ENCODE measurements at regions not wholly inside any gene's neighbourhood (a gene's known extent, or its start where the extent isn't known, plus 50 kb on each side); places are given as distances from the start of the nearest gene placed in this dataset.

DNA sequence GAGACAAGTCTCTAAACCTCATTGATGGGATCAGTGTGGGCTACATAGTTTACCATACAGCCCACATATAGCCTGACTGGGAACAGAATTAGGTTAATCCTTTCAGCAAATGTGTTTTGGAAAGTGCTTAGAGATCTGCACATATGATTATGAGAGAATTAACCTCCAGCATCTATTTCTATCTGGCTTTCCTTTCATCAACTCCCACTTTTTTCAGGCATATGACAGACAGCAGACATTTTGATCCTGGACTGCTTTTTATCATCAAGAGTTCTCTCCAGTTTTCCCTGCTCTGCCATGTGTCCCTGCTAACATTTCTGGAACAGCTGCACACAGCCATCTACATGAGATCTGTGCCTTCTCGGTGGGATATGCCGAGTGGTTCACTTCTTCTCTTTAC lies 139.5 kb upstream of the LRP1B start:
- DNase-seq (no peak), FAIRE-seq (no peak), ATAC-seq (no peak)
- Histone ChIP-seq H3K36me3 (no peaks in the 10 kb centered on the region), H3K4me3 (no peak overlapping the region), H3K4me1 (no peaks in the 10 kb centered on the region), H3K27ac (no peak overlapping the region), H3K27me3 (peaks cover 0 to 3% (median 0%) of the 10 kb centered on the region in 4 donors), H3K9me3 (no peaks in the 10 kb centered on the region)
- TF ChIP-seq, protein P1, sequence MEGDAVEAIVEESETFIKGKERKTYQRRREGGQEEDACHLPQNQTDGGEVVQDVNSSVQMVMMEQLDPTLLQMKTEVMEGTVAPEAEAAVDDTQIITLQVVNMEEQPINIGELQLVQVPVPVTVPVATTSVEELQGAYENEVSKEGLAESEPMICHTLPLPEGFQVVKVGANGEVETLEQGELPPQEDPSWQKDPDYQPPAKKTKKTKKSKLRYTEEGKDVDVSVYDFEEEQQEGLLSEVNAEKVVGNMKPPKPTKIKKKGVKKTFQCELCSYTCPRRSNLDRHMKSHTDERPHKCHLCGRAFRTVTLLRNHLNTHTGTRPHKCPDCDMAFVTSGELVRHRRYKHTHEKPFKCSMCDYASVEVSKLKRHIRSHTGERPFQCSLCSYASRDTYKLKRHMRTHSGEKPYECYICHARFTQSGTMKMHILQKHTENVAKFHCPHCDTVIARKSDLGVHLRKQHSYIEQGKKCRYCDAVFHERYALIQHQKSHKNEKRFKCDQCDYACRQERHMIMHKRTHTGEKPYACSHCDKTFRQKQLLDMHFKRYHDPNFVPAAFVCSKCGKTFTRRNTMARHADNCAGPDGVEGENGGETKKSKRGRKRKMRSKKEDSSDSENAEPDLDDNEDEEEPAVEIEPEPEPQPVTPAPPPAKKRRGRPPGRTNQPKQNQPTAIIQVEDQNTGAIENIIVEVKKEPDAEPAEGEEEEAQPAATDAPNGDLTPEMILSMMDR (IDR thresholded peaks at IDR 0.05) = no peak
- intact Hi-C loops (cut with DNase I) = no loop called here
- WGBS, 2 donors = 76 to 86% methylated on average over 2 of the region's 2 CpGs

DNA sequence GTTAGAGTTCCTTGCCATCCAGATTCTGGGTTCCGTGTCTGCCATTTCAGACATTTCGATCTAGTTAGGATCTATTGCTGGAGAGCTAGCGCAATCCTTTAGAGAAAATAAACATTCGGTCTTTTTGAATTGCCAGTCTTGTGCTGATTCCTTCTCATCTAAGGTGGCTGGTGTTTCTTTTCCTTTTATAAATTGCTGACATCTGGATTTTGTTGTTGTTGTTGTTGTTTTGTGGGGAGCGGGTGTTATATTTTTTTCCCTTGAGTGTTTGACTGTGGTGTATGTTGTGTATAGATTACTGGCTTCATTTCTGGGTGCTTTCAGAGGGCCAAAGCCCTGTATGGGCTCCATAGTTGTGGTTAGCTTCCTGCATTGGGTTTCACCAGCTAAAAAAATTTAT lies 128.5 kb upstream of the LRP1B start:
- no peaks in the 10 kb centered on the region for H3K4me1 ChIP-seq
- no peaks in the 10 kb centered on the region for H3K9me3 ChIP-seq
- TF ChIP-seq, protein P1 (IDR thresholded peaks at IDR 0.05) = no peak
- no peaks in the 10 kb centered on the region for H3K27me3 ChIP-seq
- no peak overlapping the region for H3K4me3 ChIP-seq
- no peak overlapping the region for H3K27ac ChIP-seq
- ATAC-seq (no peak), DNase-seq (no peak), FAIRE-seq (no peak)
- no peaks in the 10 kb centered on the region for H3K36me3 ChIP-seq
- intact Hi-C loops (cut with DNase I) = no loop called here
- 85 to 91% methylated on average over 5 of the region's 5 CpGs for WGBS, 2 donors

DNA sequence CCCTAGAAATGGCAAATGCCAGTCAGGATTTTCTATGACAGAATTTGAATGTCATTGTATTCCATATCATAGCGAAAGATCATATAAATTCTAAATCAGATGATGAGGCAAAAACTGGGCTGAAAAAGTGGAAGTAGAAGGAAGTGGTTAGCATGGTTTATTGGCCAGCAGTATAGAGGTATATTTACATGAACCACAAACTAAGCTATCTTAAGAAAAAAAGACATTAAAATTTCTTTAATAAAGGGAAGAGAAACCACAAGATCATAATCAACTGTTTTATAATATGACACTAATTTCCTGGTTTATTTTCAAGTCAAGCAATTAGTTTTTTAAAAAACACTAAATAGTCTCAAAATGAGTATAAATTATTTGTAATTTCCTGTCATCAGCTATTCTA lies 123.2 kb upstream of the LRP1B start:
- Histone ChIP-seq H3K4me3 (no peak overlapping the region), H3K27ac (no peak overlapping the region), H3K27me3 (no peaks in the 10 kb centered on the region), H3K9me3 (no peaks in the 10 kb centered on the region), H3K36me3 (no peaks in the 10 kb centered on the region), H3K4me1 (no peaks in the 10 kb centered on the region)
- 82 to 86% methylated on average over 1 of the region's 1 CpG for WGBS, 2 donors
- TF ChIP-seq, protein P1 (IDR thresholded peaks at IDR 0.05) = no peak
- FAIRE-seq (no peak), DNase-seq (no peak), ATAC-seq (no peak)
- intact Hi-C loops (cut with DNase I) = no loop called here

DNA sequence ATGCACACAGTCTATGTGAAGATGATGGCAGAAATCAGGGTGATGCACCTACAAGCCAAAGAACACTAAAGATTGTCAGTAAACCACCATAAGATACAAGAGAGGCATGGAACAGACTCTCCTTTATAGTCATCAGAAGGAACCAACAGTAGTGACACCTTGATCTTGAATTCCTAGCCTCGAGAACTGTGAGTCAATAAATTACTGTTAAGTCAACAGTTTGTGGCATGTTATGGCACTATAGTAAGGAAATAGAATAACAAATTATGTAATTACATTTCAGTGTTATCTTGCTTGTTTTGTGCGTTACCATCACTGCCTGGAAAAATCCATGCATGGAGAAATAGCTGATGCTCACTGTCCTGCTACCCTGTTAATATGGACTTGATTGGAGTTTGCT lies 110.2 kb upstream of the LRP1B start:
- 14% methylated on average over 2 of the region's 2 CpGs for WGBS, 2 donors

DNA sequence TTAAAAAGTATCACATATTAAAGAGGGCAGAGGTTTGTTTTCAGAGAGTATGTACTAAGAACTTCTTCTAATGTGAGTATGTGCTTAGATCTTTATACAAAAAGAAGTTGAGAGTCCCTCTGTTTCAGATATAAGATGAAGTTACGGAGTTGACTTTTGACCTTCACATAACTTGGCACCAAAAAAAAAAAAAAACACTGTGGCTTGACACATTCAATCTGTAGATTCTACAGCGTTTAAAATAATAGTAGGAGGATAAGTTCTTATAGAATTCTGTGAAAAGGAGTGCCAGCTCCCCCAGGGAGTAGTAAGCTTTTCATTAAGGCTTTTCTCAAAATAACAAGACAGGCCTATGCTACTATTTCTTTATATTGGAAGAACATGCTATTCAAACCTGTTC lies 105.4 kb upstream of the LRP1B start:
- Histone ChIP-seq H3K4me1 (no peaks in the 10 kb centered on the region), H3K36me3 (no peaks in the 10 kb centered on the region), H3K27ac (no peak overlapping the region), H3K4me3 (no peak overlapping the region), H3K27me3 (no peaks in the 10 kb centered on the region), H3K9me3 (no peaks in the 10 kb centered on the region)
- FAIRE-seq (no peak), DNase-seq (no peak), ATAC-seq (no peak)
- intact Hi-C loops (cut with DNase I) = no loop called here
- TF ChIP-seq, protein P1 (IDR thresholded peaks at IDR 0.05) = no peak
- WGBS, 2 donors = 61 to 69% methylated on average over 2 of the region's 2 CpGs

More for the DNA sequence above, 110.2 kb upstream of the LRP1B start:
- TF ChIP-seq, protein P1 (IDR thresholded peaks at IDR 0.05) = no peak
- DNase-seq (no peak), FAIRE-seq (no peak), ATAC-seq (no peak)
- no peaks in the 10 kb centered on the region for H3K36me3 ChIP-seq
- intact Hi-C loops (cut with DNase I) = no loop called here
- no peak overlapping the region for H3K27ac ChIP-seq
- no peaks in the 10 kb centered on the region for H3K27me3 ChIP-seq
- no peak overlapping the region for H3K4me3 ChIP-seq
- H3K4me1 ChIP-seq = no peaks in the 10 kb centered on the region
- H3K9me3 ChIP-seq = no peaks in the 10 kb centered on the region
